ENCODE measurements at regions not wholly inside any gene's neighbourhood (a gene's known extent, or its start where the extent isn't known, plus 50 kb on each side); places are given as distances from the start of the nearest gene placed in this dataset.

GRCh38 chr18:39759926-39760325 lies 2194.3 kb upstream of the CELF4 start:
- Histone ChIP-seq H3K56ac (replicated peaks; ENCODE audit: insufficient read length, low read depth, low read length) (no peak overlapping the region), H3K4me1 (replicated peaks in 1 of 4; ENCODE audit: control insufficient read depth in 3 of 4, insufficient read depth in 4 of 4, low read length in 3 of 4) (peaks cover 0 to 2% (median 0%) of the 10 kb centered on the region in 4 experiments; a peak in 1 of 7 replicates), H2BK12ac (ENCODE audit: low read depth, low read length) (no peak overlapping the region), H3K36me3 (ENCODE audit: control insufficient read depth in 2 of 4, insufficient read depth in 4 of 4, low read length in 3 of 4) (no peaks in the 10 kb centered on the region), H3K9me3 (ENCODE audit: insufficient read depth in 2 of 2, low read depth in 1 of 2, low read length in 1 of 2) (no peaks in the 10 kb centered on the region; a peak in 1 of 4 replicates), H3K4me3 (ENCODE audit: extremely low read depth in 1 of 4, insufficient read depth in 2 of 4, low read depth in 3 of 4, low read length in 4 of 4) (no peak overlapping the region), H3K4ac (replicated peaks; ENCODE audit: insufficient read length, low read depth, low read length) (no peak overlapping the region), H2BK20ac (ENCODE audit: low read length) (no peak overlapping the region), H3K14ac (ENCODE audit: insufficient read length) (no peak overlapping the region), H3K23ac (ENCODE audit: insufficient read length) (no peak overlapping the region), H3K27me3 (replicated peaks in 1 of 4; ENCODE audit: control insufficient read depth in 3 of 4, extremely low read depth in 1 of 4, insufficient read depth in 3 of 4, low read length in 3 of 4) (no peaks in the 10 kb centered on the region), H3K79me1 (ENCODE audit: low read depth, low read length) (no peaks in the 10 kb centered on the region), H3K18ac (ENCODE audit: extremely low read depth, low read length) (no peak overlapping the region), H4K20me1 (replicated peaks in 1 of 2; ENCODE audit: control insufficient read depth in 1 of 2, insufficient read depth in 2 of 2, low read length in 2 of 2) (no peaks in the 10 kb centered on the region), H3K27ac (ENCODE audit: low read depth, low read length) (no peak overlapping the region), H2BK15ac (ENCODE audit: low read length) (no peak overlapping the region), H4K91ac (replicated peaks; ENCODE audit: insufficient read length, low read length) (no peak overlapping the region), H4K8ac (ENCODE audit: extremely low read depth, insufficient read depth, low read length) (no peak overlapping the region), H3K9ac (replicated peaks in 1 of 4; ENCODE audit: extremely low read depth in 1 of 4, low read depth in 3 of 4, low read length in 3 of 4) (no peak overlapping the region), H3K79me2 (ENCODE audit: control insufficient read depth in 1 of 2, insufficient read depth in 2 of 2, low read length in 2 of 2) (peaks cover 0 to 20% of the 10 kb centered on the region in 2 experiments; a peak in 2 of 4 replicates), H2BK120ac (replicated peaks; ENCODE audit: low read depth, low read length) (no peak overlapping the region), H3K23me2 (ENCODE audit: low read depth, low read length) (no peaks in the 10 kb centered on the region), H3K4me2 (ENCODE audit: insufficient read depth in 1 of 2, low read depth in 2 of 2, low read length in 2 of 2) (no peak overlapping the region), H2AK5ac (ENCODE audit: low read depth, low read length) (no peak overlapping the region), H2AFZ (ENCODE audit: low read length) (no peak overlapping the region), H4K5ac (ENCODE audit: insufficient read length, low read depth, low read length) (no peak overlapping the region), H2BK5ac (ENCODE audit: low read depth, low read length) (no peak overlapping the region)
- TF ChIP-seq TBP (IDR thresholded peaks at IDR 0.05; ENCODE audit: low read depth, low read length) (no peak), POLR2A (IDR thresholded peaks at IDR 0.05; ENCODE audit: control extremely low read depth in 1 of 2, low read depth in 2 of 2, low read length in 2 of 2) (no peak)
- DNase-seq (ENCODE audit: low read depth in 1 of 2, low spot score in 2 of 2), result no peak
- FAIRE-seq, result no peak
- 89% methylated on average over 3 of the region's 3 CpGs; no CpG with 5 or more reads in 1 of the 2 experiments for WGBS, 2 experiments (ENCODE audit: extremely low coverage in 1 of 2, insufficient coverage in 1 of 2, insufficient read length in 1 of 2, insufficient replicate concordance in 2 of 2, low coverage in 1 of 2, low lambda C conversion rate in 2 of 2, missing lambda C conversion rate in 1 of 2)
- POLR2A ChIA-PET (ENCODE audit: partially characterized antibody), result no interaction called here
- CTCF ChIA-PET (ENCODE audit: partially characterized antibody), result interaction anchor here (0.6 kb wide), 1 partner anchor 273 kb away, joined by 3 read pairs; no protein-coding TSS in a partner anchor

Measured in H1 (cell line).